ENCODE measurements at regions not wholly inside any gene's neighbourhood (a gene's known extent, or its start where the extent isn't known, plus 50 kb on each side); places are given as distances from the start of the nearest gene placed in this dataset.

GRCh38 chr2:58357521-58357920 lies 116.4 kb upstream of the FANCL start:
- H4K20me1 ChIP-seq (ENCODE audit: control insufficient read depth, insufficient read depth): no peaks in the 10 kb centered on the region
- ChIA-PET POLR2A (no interaction called here), SMC1A (ENCODE audit: uncharacterized antibody, unreplicated experiment) (no interaction called here), RAD21 (ENCODE audit: unreplicated experiment) (no interaction called here), CTCF (no interaction called here)
- H3K9ac ChIP-seq (ENCODE audit: control insufficient read depth, insufficient read depth, low read length): no peak overlapping the region
- no peaks in the 10 kb centered on the region for H3K4me1 ChIP-seq (ENCODE audit: control insufficient read depth, insufficient read depth, low read length)
- WGBS (ENCODE audit: insufficient coverage, insufficient replicate concordance, low lambda C conversion rate, missing lambda C conversion rate): 0% methylated on average over 2 of the region's 2 CpGs
- H3K4me2 ChIP-seq (ENCODE audit: control insufficient read depth, insufficient read depth): no peak overlapping the region
- no peak overlapping the region for H3K4me3 ChIP-seq
- no peaks in the 10 kb centered on the region for H3K27me3 ChIP-seq (replicated peaks in 1 of 2; ENCODE audit: control insufficient read depth in 2 of 2, insufficient read depth in 2 of 2, low read length in 1 of 2)
- H3K27ac ChIP-seq (ENCODE audit: control insufficient read depth, insufficient read depth): no peak overlapping the region
- DNase-seq (ENCODE audit: low read depth, low spot score): no peak
- ATAC-seq: no peak
- in situ Hi-C loops (cut with MboI): no loop called here
- intact Hi-C loops (cut with micrococcal nuclease; ENCODE audit: unreplicated experiment): loop anchor here (5.0 to 10.0 kb wide), 2 partner anchors 450 to 603 kb away; no protein-coding TSS in a partner anchor
- H2AFZ ChIP-seq (ENCODE audit: control insufficient read depth, low read depth, low read length): no peak overlapping the region
- TF ChIP-seq ASH2L (IDR thresholded peaks at IDR 0.05; ENCODE audit: borderline replicate concordance, low read depth): no peak
- no peaks in the 10 kb centered on the region for H3K9me3 ChIP-seq (replicated peaks; ENCODE audit: control insufficient read depth, insufficient read depth, low read length)
- no peaks in the 10 kb centered on the region for H3K79me2 ChIP-seq (ENCODE audit: control insufficient read depth, insufficient read depth, low read length)
- no peaks in the 10 kb centered on the region for H3K36me3 ChIP-seq (ENCODE audit: control insufficient read depth in 2 of 2, insufficient read depth in 2 of 2, low read length in 1 of 2)
- FAIRE-seq: no peak
- no TSS peak for BruUV-seq (replicated peaks)

GRCh38 chr2:58354230-58354629 lies 113.1 kb upstream of the FANCL start:
- Histone ChIP-seq H4K20me1 (ENCODE audit: control insufficient read depth, insufficient read depth) (no peaks in the 10 kb centered on the region), H3K9me3 (replicated peaks; ENCODE audit: control insufficient read depth, insufficient read depth, low read length) (no peaks in the 10 kb centered on the region), H3K27ac (ENCODE audit: control insufficient read depth, insufficient read depth) (no peak overlapping the region), H3K27me3 (replicated peaks in 1 of 2; ENCODE audit: control insufficient read depth in 2 of 2, insufficient read depth in 2 of 2, low read length in 1 of 2) (peaks cover 0 to 3% of the 10 kb centered on the region in 2 experiments; a peak in 1 of 4 replicates), H3K4me1 (ENCODE audit: control insufficient read depth, insufficient read depth, low read length) (no peaks in the 10 kb centered on the region), H3K9ac (ENCODE audit: control insufficient read depth, insufficient read depth, low read length) (no peak overlapping the region), H2AFZ (ENCODE audit: control insufficient read depth, low read depth, low read length) (no peak overlapping the region), H3K4me3 (no peak overlapping the region), H3K79me2 (ENCODE audit: control insufficient read depth, insufficient read depth, low read length) (no peaks in the 10 kb centered on the region), H3K36me3 (ENCODE audit: control insufficient read depth in 2 of 2, insufficient read depth in 2 of 2, low read length in 1 of 2) (no peaks in the 10 kb centered on the region), H3K4me2 (ENCODE audit: control insufficient read depth, insufficient read depth) (no peak overlapping the region)
- FAIRE-seq (no peak), ATAC-seq (no peak), DNase-seq (ENCODE audit: low read depth, low spot score) (no peak)
- CTCF ChIA-PET: interaction anchor here (0.6 to 1.5 kb wide), 3 partner anchors 8 to 632 kb away, joined by 3 to 5 read pairs (median 3); no protein-coding TSS in a partner anchor
- RAD21 ChIA-PET (ENCODE audit: unreplicated experiment): no interaction called here
- POLR2A ChIA-PET: no interaction called here
- SMC1A ChIA-PET (ENCODE audit: uncharacterized antibody, unreplicated experiment): interaction anchor here (0.7 to 1.5 kb wide), 3 partner anchors 18 to 437 kb away, joined by 3 to 4 read pairs (median 3); no protein-coding TSS in a partner anchor
- 44% methylated on average over 1 of the region's 1 CpG for WGBS (ENCODE audit: insufficient coverage, insufficient replicate concordance, low lambda C conversion rate, missing lambda C conversion rate)
- in situ Hi-C loops (cut with MboI) (loop anchor here (5.0 kb wide), 1 partner anchor 447 kb away; no protein-coding TSS in a partner anchor), intact Hi-C loops (cut with micrococcal nuclease; ENCODE audit: unreplicated experiment) (loop anchor here (10.0 kb wide), 1 partner anchor 599 kb away; no protein-coding TSS in a partner anchor)
- no TSS peak for BruUV-seq (replicated peaks)
- TF ChIP-seq CHD1 (IDR thresholded peaks at IDR 0.05; ENCODE audit: low read depth, low read length) (no peak), TCF3 (IDR thresholded peaks at IDR 0.05; ENCODE audit: borderline replicate concordance, insufficient read depth, low read depth, low read length) (no peak), PML (IDR thresholded peaks at IDR 0.05; ENCODE audit: low read length) (no peak), HDAC6 (IDR thresholded peaks at IDR 0.05; ENCODE audit: unreplicated experiment) (no peak), SUPT20H (IDR thresholded peaks at IDR 0.05; ENCODE audit: borderline replicate concordance, control insufficient read depth, low read depth, low read length) (no peak), ETV6 (conservative IDR thresholded peaks at IDR 0.05 in 1 of 2, IDR thresholded peaks at IDR 0.05 in 1 of 2; ENCODE audit: borderline replicate concordance in 1 of 2, low read depth in 1 of 2) (no peak), SMARCA5 (IDR thresholded peaks at IDR 0.05) (no peak), CHD4 (IDR thresholded peaks at IDR 0.05) (no peak), EP300 (IDR thresholded peaks at IDR 0.05; ENCODE audit: borderline replicate concordance in 1 of 2, control insufficient read depth in 1 of 2, low read depth in 2 of 2, low read length in 2 of 2) (no peak)
- TF ChIP-seq, protein P1, sequence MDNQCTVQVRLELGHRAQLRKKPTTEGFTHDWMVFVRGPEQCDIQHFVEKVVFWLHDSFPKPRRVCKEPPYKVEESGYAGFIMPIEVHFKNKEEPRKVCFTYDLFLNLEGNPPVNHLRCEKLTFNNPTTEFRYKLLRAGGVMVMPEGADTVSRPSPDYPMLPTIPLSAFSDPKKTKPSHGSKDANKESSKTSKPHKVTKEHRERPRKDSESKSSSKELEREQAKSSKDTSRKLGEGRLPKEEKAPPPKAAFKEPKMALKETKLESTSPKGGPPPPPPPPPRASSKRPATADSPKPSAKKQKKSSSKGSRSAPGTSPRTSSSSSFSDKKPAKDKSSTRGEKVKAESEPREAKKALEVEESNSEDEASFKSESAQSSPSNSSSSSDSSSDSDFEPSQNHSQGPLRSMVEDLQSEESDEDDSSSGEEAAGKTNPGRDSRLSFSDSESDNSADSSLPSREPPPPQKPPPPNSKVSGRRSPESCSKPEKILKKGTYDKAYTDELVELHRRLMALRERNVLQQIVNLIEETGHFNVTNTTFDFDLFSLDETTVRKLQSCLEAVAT (IDR thresholded peaks at IDR 0.05): no peak
- TF ChIP-seq, protein P2, sequence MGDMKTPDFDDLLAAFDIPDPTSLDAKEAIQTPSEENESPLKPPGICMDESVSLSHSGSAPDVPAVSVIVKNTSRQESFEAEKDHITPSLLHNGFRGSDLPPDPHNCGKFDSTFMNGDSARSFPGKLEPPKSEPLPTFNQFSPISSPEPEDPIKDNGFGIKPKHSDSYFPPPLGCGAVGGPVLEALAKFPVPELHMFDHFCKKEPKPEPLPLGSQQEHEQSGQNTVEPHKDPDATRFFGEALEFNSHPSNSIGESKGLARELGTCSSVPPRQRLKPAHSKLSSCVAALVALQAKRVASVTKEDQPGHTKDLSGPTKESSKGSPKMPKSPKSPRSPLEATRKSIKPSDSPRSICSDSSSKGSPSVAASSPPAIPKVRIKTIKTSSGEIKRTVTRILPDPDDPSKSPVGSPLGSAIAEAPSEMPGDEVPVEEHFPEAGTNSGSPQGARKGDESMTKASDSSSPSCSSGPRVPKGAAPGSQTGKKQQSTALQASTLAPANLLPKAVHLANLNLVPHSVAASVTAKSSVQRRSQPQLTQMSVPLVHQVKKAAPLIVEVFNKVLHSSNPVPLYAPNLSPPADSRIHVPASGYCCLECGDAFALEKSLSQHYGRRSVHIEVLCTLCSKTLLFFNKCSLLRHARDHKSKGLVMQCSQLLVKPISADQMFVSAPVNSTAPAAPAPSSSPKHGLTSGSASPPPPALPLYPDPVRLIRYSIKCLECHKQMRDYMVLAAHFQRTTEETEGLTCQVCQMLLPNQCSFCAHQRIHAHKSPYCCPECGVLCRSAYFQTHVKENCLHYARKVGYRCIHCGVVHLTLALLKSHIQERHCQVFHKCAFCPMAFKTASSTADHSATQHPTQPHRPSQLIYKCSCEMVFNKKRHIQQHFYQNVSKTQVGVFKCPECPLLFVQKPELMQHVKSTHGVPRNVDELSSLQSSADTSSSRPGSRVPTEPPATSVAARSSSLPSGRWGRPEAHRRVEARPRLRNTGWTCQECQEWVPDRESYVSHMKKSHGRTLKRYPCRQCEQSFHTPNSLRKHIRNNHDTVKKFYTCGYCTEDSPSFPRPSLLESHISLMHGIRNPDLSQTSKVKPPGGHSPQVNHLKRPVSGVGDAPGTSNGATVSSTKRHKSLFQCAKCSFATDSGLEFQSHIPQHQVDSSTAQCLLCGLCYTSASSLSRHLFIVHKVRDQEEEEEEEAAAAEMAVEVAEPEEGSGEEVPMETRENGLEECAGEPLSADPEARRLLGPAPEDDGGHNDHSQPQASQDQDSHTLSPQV (IDR thresholded peaks at IDR 0.05): no peak

Data from GM12878 (cell line).